GM04503 (cell line): ENCODE measurements at regions not wholly inside any gene's neighbourhood (a gene's known extent, or its start where the extent isn't known, plus 50 kb on each side); places are given as distances from the start of the nearest gene placed in this dataset.

Experiments
- DNase-seq: peaks from one replicate; pipeline ENCODE4 v3.0.0-alpha.2; 2012; ENCODE audit warnings: low read depth

GRCh38 chr10:106467506-106467905 lies 697.0 kb downstream of the SORCS1 start:
- DNase-seq = no peak

- DNase-seq = no peak
Observed at GRCh38 chr10:106457522-106457921, 707.0 kb downstream of the SORCS1 start.

- DNase-seq = no peak
Observed at GRCh38 chr10:106454233-106454632, 710.3 kb downstream of the SORCS1 start.

- DNase-seq = no peak
Observed at GRCh38 chr10:106450966-106451365, 713.5 kb downstream of the SORCS1 start.

DNA sequence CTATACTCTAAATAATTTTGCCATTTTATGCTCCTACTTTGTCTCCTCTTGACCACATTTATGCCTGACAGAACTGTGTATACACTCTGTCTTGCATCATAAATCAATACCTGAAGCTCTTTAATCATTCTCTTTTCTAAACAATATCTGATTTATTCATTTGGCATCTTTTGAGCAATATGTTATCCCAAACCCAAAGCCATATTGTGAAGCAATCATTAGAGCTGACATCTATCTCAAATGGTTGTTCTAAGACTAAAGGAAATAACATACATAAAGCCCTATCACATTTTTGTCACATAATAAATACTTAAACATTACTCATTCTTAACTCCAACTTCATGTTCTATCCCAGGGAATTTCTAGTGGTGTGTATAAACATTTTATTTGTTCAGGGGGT lies 717.6 kb downstream of the SORCS1 start:
- no peak for DNase-seq

DNA sequence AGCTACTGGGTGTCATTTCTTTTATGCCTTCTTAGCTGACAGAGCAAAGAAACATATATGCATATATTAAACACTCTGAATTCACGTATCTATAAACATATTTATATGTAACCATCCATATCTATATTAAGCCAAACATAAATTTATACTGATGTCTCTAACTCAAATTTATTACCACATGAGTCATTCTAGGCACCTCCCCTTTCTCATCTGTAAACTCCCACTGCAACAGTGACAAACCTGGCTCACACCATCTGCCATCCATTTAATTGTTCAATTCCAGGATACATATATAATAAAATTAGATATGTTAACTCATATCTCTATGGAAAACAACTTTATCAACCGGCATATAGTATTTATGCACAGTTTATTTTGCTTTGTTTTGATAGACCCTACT lies 722.3 kb downstream of the SORCS1 start:
- DNase-seq = no peak

DNA sequence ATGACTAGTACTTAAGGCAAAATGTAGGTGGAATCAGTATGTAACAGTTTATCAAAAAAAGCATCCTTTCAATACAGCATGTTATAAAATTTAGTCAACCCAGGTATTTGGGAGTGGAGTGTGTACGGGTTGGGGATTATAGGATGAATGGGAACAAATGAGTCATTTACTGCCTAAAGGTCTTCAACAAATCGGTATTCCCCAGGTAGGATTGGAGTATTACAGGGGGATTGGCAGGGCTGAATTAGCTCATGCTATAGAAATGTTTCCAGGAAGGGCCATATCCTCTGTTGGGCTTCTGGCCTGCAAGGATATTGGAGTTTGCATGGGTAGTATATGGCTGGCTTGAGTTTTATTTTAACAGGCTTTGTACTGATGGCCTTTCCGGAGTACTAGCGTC lies 723.7 kb downstream of the SORCS1 start:
- DNase-seq = no peak

DNA sequence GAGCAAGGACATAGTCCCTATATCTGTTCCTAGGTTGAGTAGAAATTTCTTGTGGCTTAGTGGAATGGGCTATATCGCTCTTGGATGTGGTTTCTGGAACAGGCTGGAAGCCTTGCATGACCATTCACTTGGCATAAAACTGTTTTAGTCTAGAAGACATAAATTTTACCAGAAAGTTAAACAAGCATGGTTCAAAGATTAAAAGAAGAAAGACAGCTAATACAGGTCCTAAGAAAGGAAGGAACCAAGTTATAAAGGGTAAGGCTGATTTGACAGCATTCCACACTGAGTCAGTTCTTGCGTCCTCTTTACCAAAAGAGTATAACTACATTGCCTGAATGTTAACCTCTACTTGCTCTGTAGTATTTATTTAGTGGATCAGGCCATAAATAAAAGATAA lies 724.2 kb downstream of the SORCS1 start:
- no peak for DNase-seq

- no peak for DNase-seq
Observed at GRCh38 chr10:106439366-106439765, 725.1 kb downstream of the SORCS1 start.

DNA sequence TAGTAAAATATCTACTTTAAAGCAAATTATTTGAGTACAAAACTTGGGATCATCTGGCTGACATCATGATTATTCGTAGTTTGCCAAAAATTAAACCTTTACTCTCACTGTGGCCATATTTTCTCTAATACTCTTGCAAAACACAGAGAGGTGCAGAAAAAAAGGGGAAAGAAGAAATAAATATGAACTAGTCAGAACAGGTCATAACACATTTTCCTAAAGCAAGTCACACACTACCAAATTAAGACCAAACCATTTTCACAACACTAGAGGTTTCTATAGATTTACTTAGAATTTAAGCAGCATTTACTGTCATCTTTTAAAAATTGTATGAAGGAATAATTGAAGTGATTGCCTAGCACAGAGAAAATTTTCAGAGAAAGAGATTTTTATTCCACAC lies 726.1 kb downstream of the SORCS1 start:
- no peak for DNase-seq

- no peak for DNase-seq
Observed at GRCh38 chr10:106436123-106436715, 728.3 kb downstream of the SORCS1 start.

DNA sequence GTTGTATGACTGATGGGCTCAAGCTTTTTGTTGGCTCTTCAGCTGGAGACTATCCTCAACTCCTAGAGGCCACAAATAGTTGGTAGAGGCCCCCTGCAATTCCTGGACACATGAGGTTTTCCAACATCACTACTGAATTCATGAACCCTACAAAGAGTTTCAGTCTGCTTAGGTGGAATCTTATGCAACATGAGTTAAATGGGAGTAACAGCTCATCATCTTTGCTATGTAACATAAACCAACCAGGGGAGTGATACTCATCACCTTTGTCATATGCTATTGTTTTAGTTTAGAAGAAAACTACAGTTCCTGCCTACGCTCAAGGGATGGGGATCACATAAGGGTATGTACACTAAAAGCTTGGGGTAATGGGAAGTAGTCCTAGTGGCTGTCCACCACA lies 729.4 kb downstream of the SORCS1 start:
- DNase-seq = no peak

DNA sequence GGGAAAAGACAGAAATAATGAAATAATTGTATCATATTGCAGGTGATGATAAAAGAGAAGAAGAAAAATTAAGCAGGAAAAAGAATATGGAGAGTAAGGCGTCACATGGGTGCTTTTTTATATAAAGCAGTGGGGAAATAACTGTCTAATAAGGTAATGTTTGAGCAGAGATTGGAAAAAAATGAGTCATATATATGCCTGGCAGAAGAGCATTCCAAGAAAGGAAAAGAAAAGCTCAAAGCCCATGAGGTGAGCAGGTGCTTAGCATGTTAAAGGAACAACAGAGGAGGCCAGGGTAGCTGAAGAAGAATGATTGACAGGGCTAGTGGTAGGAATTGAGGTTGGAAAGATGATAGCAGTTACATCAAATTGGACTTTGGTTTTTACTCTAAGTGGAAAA lies 739.5 kb downstream of the SORCS1 start:
- no peak for DNase-seq

DNA sequence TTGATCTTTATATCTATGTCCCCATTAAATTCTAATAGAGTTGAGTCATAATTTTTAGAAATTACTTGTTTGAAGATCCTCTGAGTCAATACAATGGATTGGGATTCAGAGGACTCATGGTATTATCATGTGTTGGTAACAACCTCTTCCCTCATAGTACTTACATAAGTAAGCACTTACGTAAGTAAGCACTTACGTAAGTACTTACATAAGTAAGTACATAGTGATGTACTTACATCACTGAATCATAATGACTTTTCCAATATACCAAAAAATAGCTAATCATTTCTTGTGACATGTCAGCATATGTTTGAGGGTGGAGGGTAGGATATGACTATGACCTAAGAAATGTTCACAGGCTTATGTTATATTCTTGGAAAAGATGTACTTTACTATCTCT lies 740.5 kb downstream of the SORCS1 start:
- DNase-seq = peak; percentile 31

- no peak for DNase-seq
Observed at GRCh38 chr10:106410331-106410730, 754.2 kb downstream of the SORCS1 start.

DNA sequence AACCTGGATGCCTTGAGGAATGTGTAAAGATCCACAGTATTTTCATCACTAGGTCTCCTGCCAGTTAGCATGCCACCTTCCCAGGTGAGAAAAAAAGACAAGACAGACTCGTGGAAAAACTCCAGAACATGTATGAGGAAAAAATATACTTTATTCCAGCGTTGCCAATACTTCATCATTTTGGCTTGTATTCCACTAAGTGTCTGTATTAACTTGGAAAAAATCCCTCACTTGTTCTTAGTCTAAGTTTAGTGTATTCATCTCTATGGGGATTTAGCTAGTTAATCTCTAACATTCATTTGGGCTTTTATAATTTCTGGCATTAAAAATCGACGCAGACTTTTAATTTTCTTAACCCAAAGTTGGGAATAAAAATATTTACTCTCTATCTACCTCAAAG lies 759.4 kb downstream of the SORCS1 start:
- DNase-seq = no peak

DNA sequence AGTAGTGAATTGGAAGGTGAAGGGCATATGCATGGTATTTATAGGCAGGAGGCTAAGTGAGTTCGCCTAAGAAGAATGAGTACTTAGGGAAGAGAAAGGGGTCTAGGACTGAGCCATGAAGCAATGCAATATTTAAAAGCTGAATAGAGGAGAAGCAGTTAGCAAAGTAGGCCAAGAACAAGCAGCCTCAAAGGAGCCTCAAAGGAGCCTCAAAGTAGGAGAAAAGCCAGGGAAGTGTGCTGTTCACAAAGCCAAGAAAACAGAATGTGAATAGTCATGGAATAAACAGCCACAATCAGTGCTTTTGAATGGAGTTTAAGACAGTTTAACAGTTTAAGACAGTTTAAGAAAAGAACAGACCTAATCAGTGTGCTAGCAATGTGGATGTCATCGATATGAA lies 762.0 kb downstream of the SORCS1 start:
- no peak for DNase-seq

DNA sequence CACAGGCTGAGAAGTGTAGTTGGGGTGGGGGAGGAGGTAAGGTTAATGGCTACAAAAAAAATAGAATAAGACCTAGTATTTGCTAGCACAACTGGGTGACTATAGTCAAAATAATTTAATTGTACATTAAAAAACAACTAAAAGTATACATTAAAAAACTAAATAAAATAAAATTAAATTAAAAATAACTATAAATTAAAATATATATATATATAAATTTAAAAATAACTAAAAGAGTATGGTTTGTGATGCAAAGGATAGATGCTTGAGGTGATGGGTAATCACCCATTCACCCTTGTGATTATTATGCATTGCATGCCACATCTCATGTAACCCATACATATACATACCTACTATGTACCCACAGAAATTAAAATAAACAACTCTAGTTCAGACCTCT lies 762.5 kb downstream of the SORCS1 start:
- no peak for DNase-seq

GRCh38 chr10:106401161-106401560 lies 763.3 kb downstream of the SORCS1 start:
- DNase-seq = no peak

- DNase-seq = no peak
Observed at GRCh38 chr10:106399112-106399511, 765.4 kb downstream of the SORCS1 start.

DNA sequence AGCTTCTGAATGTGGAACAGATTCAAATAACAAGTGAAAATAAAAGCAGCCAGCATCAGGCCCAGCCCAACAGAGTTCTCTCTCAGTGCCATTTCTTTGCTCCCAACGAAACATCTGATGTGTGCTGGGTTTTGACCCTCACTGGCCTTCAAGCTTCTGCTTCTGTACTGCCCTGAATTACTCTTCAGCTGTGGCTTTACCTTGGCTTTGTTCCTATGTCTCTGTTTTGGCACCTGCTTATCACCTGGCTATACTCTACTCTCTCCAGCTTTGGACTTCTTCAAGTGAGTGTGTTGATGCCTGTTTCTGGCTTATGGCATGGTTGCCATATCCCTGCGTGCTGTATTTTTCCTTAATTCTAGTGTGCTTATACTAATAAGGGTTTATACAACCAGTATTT lies 768.3 kb downstream of the SORCS1 start:
- no peak for DNase-seq

- DNase-seq = no peak
Observed at GRCh38 chr10:106395041-106395749, 769.3 kb downstream of the SORCS1 start.

GRCh38 chr10:106392778-106393177 lies 771.7 kb downstream of the SORCS1 start:
- no peak for DNase-seq

DNA sequence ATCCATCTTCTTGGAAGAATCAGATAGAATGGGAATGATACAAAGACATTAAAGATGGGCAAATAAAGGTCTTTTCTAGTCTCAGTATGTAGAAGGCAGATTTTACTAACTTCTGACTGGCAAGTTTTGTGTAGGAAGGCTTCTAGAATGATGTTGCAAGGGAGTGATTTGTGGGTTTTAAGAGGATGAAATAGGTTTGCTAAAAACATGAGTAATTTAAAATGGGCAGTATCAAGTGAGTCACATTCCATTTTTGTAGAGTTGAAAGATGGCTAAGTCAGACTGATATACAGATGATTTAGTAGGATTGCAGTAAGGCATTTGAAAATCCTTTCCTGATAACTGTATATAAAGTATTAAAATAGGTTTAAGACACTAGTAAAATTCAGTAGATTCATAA lies 777.4 kb downstream of the SORCS1 start:
- no peak for DNase-seq
